ENCODE measurements at regions not wholly inside any gene's neighbourhood (a gene's known extent, or its start where the extent isn't known, plus 50 kb on each side); places are given as distances from the start of the nearest gene placed in this dataset.

- in situ Hi-C loops (cut with HindIII; ENCODE audit: low sequenced_read_pairs), result no loop called here
These were observed 273.1 kb downstream of the KLF12 start for GRCh38 chr13:73861136-73861535.

- in situ Hi-C loops (cut with HindIII; ENCODE audit: low sequenced_read_pairs), result no loop called here
These were observed 273.7 kb downstream of the KLF12 start for GRCh38 chr13:73860501-73860900.

GRCh38 chr13:73859841-73860240, 274.4 kb downstream of the KLF12 start:
- in situ Hi-C loops (cut with HindIII; ENCODE audit: low sequenced_read_pairs), result no loop called here

- in situ Hi-C loops (cut with HindIII; ENCODE audit: low sequenced_read_pairs), result no loop called here
These were observed 277.1 kb downstream of the KLF12 start for GRCh38 chr13:73857106-73857505.

- in situ Hi-C loops (cut with HindIII; ENCODE audit: low sequenced_read_pairs), result no loop called here
These were observed 283.1 kb downstream of the KLF12 start for GRCh38 chr13:73851104-73851503.

GRCh38 chr13:73850104-73850873, 283.9 kb downstream of the KLF12 start:
- in situ Hi-C loops (cut with HindIII; ENCODE audit: low sequenced_read_pairs), result no loop called here

GRCh38 chr13:73849292-73849691, 284.9 kb downstream of the KLF12 start:
- in situ Hi-C loops (cut with HindIII; ENCODE audit: low sequenced_read_pairs), result no loop called here

- in situ Hi-C loops (cut with HindIII; ENCODE audit: low sequenced_read_pairs), result no loop called here
These were observed 289.2 kb downstream of the KLF12 start for GRCh38 chr13:73844986-73845385.

- in situ Hi-C loops (cut with HindIII; ENCODE audit: low sequenced_read_pairs), result no loop called here
These were observed 291.6 kb downstream of the KLF12 start for GRCh38 chr13:73842626-73843025.

- in situ Hi-C loops (cut with HindIII; ENCODE audit: low sequenced_read_pairs), result no loop called here
These were observed 292.0 kb downstream of the KLF12 start for GRCh38 chr13:73842184-73842583.

- in situ Hi-C loops (cut with HindIII; ENCODE audit: low sequenced_read_pairs), result no loop called here
These were observed 297.1 kb downstream of the KLF12 start for GRCh38 chr13:73837147-73837546.

GRCh38 chr13:73835138-73835721, 299.0 kb downstream of the KLF12 start:
- in situ Hi-C loops (cut with HindIII; ENCODE audit: low sequenced_read_pairs), result no loop called here

GRCh38 chr13:73833325-73834070, 300.7 kb downstream of the KLF12 start:
- in situ Hi-C loops (cut with HindIII; ENCODE audit: low sequenced_read_pairs), result no loop called here

GRCh38 chr13:73832825-73833224, 301.4 kb downstream of the KLF12 start:
- in situ Hi-C loops (cut with HindIII; ENCODE audit: low sequenced_read_pairs), result no loop called here

GRCh38 chr13:73832128-73832588, 302.0 kb downstream of the KLF12 start:
- in situ Hi-C loops (cut with HindIII; ENCODE audit: low sequenced_read_pairs), result no loop called here

GRCh38 chr13:73829416-73829815, 304.8 kb downstream of the KLF12 start:
- in situ Hi-C loops (cut with HindIII; ENCODE audit: low sequenced_read_pairs), result no loop called here

- in situ Hi-C loops (cut with HindIII; ENCODE audit: low sequenced_read_pairs), result no loop called here
These were observed 305.4 kb downstream of the KLF12 start for GRCh38 chr13:73828811-73829210.

GRCh38 chr13:73827434-73827833, 306.8 kb downstream of the KLF12 start:
- in situ Hi-C loops (cut with HindIII; ENCODE audit: low sequenced_read_pairs), result no loop called here

- in situ Hi-C loops (cut with HindIII; ENCODE audit: low sequenced_read_pairs), result no loop called here
These were observed 309.1 kb downstream of the KLF12 start for GRCh38 chr13:73825143-73825542.

- in situ Hi-C loops (cut with HindIII; ENCODE audit: low sequenced_read_pairs), result no loop called here
These were observed 311.3 kb downstream of the KLF12 start for GRCh38 chr13:73822668-73823592.

GRCh38 chr13:73820688-73821087, 313.5 kb downstream of the KLF12 start:
- in situ Hi-C loops (cut with HindIII; ENCODE audit: low sequenced_read_pairs), result no loop called here
